H9 (cell line): ENCODE measurements at regions not wholly inside any gene's neighbourhood (a gene's known extent, or its start where the extent isn't known, plus 50 kb on each side); places are given as distances from the start of the nearest gene placed in this dataset.

Experiments
- DNase-seq: peaks from one replicate; pipeline ENCODE4 v3.0.0-alpha.2; 2017
- H2AFZ ChIP-seq: one replicate; pipeline ENCODE4 v1.6.1; 2013; ENCODE audit warnings: mild to moderate bottlenecking, low read length, control low read depth, moderate library complexity
- H2AK5ac ChIP-seq: 2 replicates; pipeline ENCODE4 v1.6.1; 2013; ENCODE audit warnings: low read length, control low read depth, mixed read lengths; ENCODE audit not compliant: insufficient read length
- H2BK120ac ChIP-seq: one replicate; pipeline ENCODE4 v1.6.1; 2013; ENCODE audit warnings: low read depth, mild to moderate bottlenecking, low read length, control low read depth, inconsistent platforms; ENCODE audit not compliant: poor library complexity, severe bottlenecking
- H2BK12ac ChIP-seq: 2 replicates; pipeline ENCODE4 v1.6.1; 2013; ENCODE audit warnings: low read length, control low read depth, mixed read lengths, low read depth; ENCODE audit not compliant: insufficient read length
- H2BK15ac ChIP-seq: 2 replicates; pipeline ENCODE4 v1.6.1; 2013; ENCODE audit warnings: low read depth, low read length, control low read depth
- H2BK20ac ChIP-seq: one replicate; pipeline ENCODE4 v1.6.1; 2013; ENCODE audit warnings: low read depth, mild to moderate bottlenecking, low read length, control low read depth, inconsistent platforms; ENCODE audit not compliant: poor library complexity, severe bottlenecking
- H2BK5ac ChIP-seq: 2 replicates; pipeline ENCODE4 v1.6.1; 2013; ENCODE audit warnings: low read length, control low read depth, mixed read lengths; ENCODE audit not compliant: insufficient read length
- H3K14ac ChIP-seq: 2 replicates; pipeline ENCODE4 v1.6.1; 2013; ENCODE audit warnings: low read length, control low read depth; ENCODE audit not compliant: insufficient read depth
- H3K18ac ChIP-seq: 2 replicates; pipeline ENCODE4 v1.6.1; 2013; ENCODE audit warnings: low read depth, mild to moderate bottlenecking, mixed read lengths, low read length, control low read depth; ENCODE audit not compliant: insufficient read length
- H3K23ac ChIP-seq: 2 replicates; pipeline ENCODE4 v1.6.1; 2013; ENCODE audit warnings: low read length, control low read depth, mixed read lengths, low read depth; ENCODE audit not compliant: insufficient read length
- H3K23me2 ChIP-seq: 2 replicates; pipeline ENCODE4 v1.6.1; 2013; ENCODE audit warnings: low read depth, mild to moderate bottlenecking, mixed read lengths, low read length, control low read depth; ENCODE audit not compliant: insufficient read length, poor library complexity, severe bottlenecking
- H3K27ac ChIP-seq: 2 replicates; pipeline ENCODE4 v1.5.1; 2013; ENCODE audit warnings: low read length, control low read depth, mixed read lengths, low read depth; ENCODE audit not compliant: insufficient read length
- H3K27me3 ChIP-seq: 2 replicates; pipeline ENCODE4 v1.6.1; 2013; ENCODE audit warnings: low read length, control low read depth, inconsistent platforms; ENCODE audit not compliant: insufficient read depth
- H3K4ac ChIP-seq: 2 replicates; pipeline ENCODE4 v1.6.1; 2013; ENCODE audit warnings: low read depth, mild to moderate bottlenecking, control low read depth, inconsistent platforms, low read length, moderate library complexity
- H3K4me1 ChIP-seq: 2 replicates; pipeline ENCODE4 v1.6.1; 2013; ENCODE audit warnings: low read length, control low read depth, inconsistent platforms; ENCODE audit not compliant: insufficient read depth
- H3K4me2 ChIP-seq: 2 replicates; pipeline ENCODE4 v1.6.1; 2013; ENCODE audit warnings: low read length, control low read depth, mixed read lengths; ENCODE audit not compliant: insufficient read length, insufficient read depth
- H3K56ac ChIP-seq: 2 replicates; pipeline ENCODE4 v1.6.1; 2013; ENCODE audit warnings: low read depth, mild to moderate bottlenecking, mixed read lengths, low read length, control low read depth; ENCODE audit not compliant: insufficient read length
- H3K79me1 ChIP-seq: 2 replicates; pipeline ENCODE4 v1.6.1; 2013; ENCODE audit warnings: low read depth, mild to moderate bottlenecking, moderate library complexity, low read length, control low read depth, inconsistent platforms; ENCODE audit not compliant: insufficient read depth, poor library complexity, severe bottlenecking
- H3K79me2 ChIP-seq: 2 replicates; pipeline ENCODE4 v1.6.1; 2013; ENCODE audit warnings: low read length, control low read depth, inconsistent platforms; ENCODE audit not compliant: insufficient read depth
- H3K9ac ChIP-seq: 2 replicates; pipeline ENCODE4 v1.6.1; 2013; ENCODE audit warnings: low read length, control low read depth, mixed read lengths; ENCODE audit not compliant: insufficient read length; ENCODE audit errors: extremely low read depth
- H3K9me3 ChIP-seq: one replicate; pipeline ENCODE4 v1.6.1; 2013; ENCODE audit warnings: low read depth, low read length, inconsistent platforms; ENCODE audit not compliant: control insufficient read depth
- H3T11ph ChIP-seq: one replicate; pipeline ENCODE4 v1.6.1; 2013; ENCODE audit warnings: mild to moderate bottlenecking, low read length, control low read depth, inconsistent platforms
- H4K20me1 ChIP-seq: one replicate; pipeline ENCODE4 v1.6.1; 2013; ENCODE audit not compliant: control insufficient read depth, insufficient read length, insufficient read depth
- H4K5ac ChIP-seq: 2 replicates; pipeline ENCODE4 v1.6.1; 2013; ENCODE audit warnings: low read depth, mild to moderate bottlenecking, mixed read lengths, low read length, control low read depth; ENCODE audit not compliant: insufficient read length
- H4K8ac ChIP-seq: replicated peaks from 2 replicates; pipeline ENCODE4 v1.6.1; 2013; ENCODE audit warnings: low read length, control low read depth, mixed read lengths, low read depth; ENCODE audit not compliant: insufficient read length
- H4K91ac ChIP-seq: 2 replicates; pipeline ENCODE4 v1.6.1; 2013; ENCODE audit warnings: low read depth, mild to moderate bottlenecking, moderate library complexity, mixed read lengths, low read length, control low read depth; ENCODE audit not compliant: insufficient read length
- H3K27ac Mint-ChIP-seq, 3 experiments: 2 replicates in 2 of 3; 3 replicates in 1 of 3; pipeline ENCODE4 v1.8.0; 2020 to 2021; ENCODE audit warnings: mixed read lengths in 3 of 3, mild to moderate bottlenecking in 1 of 3, moderate library complexity in 1 of 3
- H3K27me3 Mint-ChIP-seq: 2 replicates; pipeline ENCODE4 v1.8.0; 2021; ENCODE audit warnings: low read depth, mild to moderate bottlenecking, moderate library complexity, mixed read lengths
- H3K36me3 Mint-ChIP-seq, 3 experiments: 2 replicates in 2 of 3; 3 replicates in 1 of 3; pipeline ENCODE4 v1.8.0; 2020 to 2021; ENCODE audit warnings: low read depth in 3 of 3, mixed read lengths in 3 of 3; ENCODE audit not compliant: insufficient read depth in 1 of 3
- H3K4me1 Mint-ChIP-seq, 2 experiments: 2 replicates each; pipeline ENCODE4 v1.8.0; 2020; ENCODE audit warnings: mixed read lengths in 2 of 2
- H3K4me3 Mint-ChIP-seq, 2 experiments: 2 replicates in 1 of 2; 3 replicates in 1 of 2; pipeline ENCODE4 v1.8.0; 2020 to 2021; ENCODE audit warnings: mild to moderate bottlenecking in 2 of 2, mixed read lengths in 2 of 2, moderate library complexity in 1 of 2
- H3K9me3 Mint-ChIP-seq, 2 experiments: 2 replicates in 1 of 2; 3 replicates in 1 of 2; pipeline ENCODE4 v1.8.0; 2020; ENCODE audit warnings: mild to moderate bottlenecking in 2 of 2, mixed read lengths in 2 of 2, moderate library complexity in 1 of 2
- WGBS: extraction: QIAGEN DNeasy Blood & Tissue Kit; methylation state at CpG from one replicate; pipeline ENCODE4 v1.1.7; 2013; ENCODE audit warnings: missing lambda C conversion rate, low lambda C conversion rate, mixed read lengths; ENCODE audit not compliant: insufficient read length; ENCODE audit errors: extremely low coverage; 5-methylcytosine and 5-hydroxymethylcytosine counted together
- TF ChIP-seq, protein P1 (sequence below): fragments of 200-600 bp; sonication (generic); conservative IDR thresholded peaks from 3 replicates; pipeline ENCODE4 v1.8.0; 2021; ENCODE audit warnings: antibody characterized with exemption, mild to moderate bottlenecking

DNA sequence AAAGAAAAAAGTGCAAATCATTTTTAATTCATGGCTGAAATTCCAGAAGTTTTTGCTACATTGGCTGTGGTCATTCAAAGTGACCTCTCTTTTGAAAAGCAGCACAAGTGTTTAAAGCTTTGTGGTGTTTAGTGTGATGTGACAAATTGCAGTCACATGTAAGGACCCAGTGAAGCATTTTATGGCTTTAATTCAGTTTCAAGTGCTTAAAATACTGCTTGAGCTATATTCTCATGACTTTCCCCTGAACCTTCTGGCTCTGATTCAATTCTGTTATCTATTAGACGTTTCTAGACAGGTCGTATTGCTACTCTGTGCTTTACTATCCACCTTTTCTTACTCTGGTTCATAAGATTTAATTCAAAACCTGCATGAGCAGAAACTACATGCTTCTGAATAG is 105.8 kb downstream of the FAT4 start:
- Histone ChIP-seq H2BK15ac (no peak overlapping the region), H3K18ac (no peak overlapping the region), H2AK5ac (no peak overlapping the region), H3K56ac (no peak overlapping the region), H3K79me1 (no peaks in the 10 kb centered on the region), H2AFZ (no peak overlapping the region), H2BK120ac (no peak overlapping the region), H3K4me1 (no peaks in the 10 kb centered on the region), H2BK12ac (no peak overlapping the region), H4K8ac (no peak overlapping the region), H3K4me2 (no peak overlapping the region), H3K23me2 (no peaks in the 10 kb centered on the region), H2BK5ac (no peak overlapping the region), H3K14ac (no peak overlapping the region), H2BK20ac (no peak overlapping the region), H3K79me2 (no peaks in the 10 kb centered on the region), H4K91ac (no peak overlapping the region), H3K9ac (no peak overlapping the region), H3K27me3 (no peaks in the 10 kb centered on the region), H4K20me1 (no peaks in the 10 kb centered on the region), H3K9me3 (no peaks in the 10 kb centered on the region), H3T11ph (no peak overlapping the region), H3K23ac (no peak overlapping the region), H3K27ac (no peak overlapping the region), H3K4ac (no peak overlapping the region), H4K5ac (no peak overlapping the region)
- no peak overlapping the region for H3K27ac Mint-ChIP-seq
- no peaks in the 10 kb centered on the region for H3K4me1 Mint-ChIP-seq
- DNase-seq = no peak
- peaks cover 15 to 26% (median 20%) of the 10 kb centered on the region in 3 experiments; a peak in 6 of 7 replicates for H3K36me3 Mint-ChIP-seq
- no CpG with 5 or more reads among the region's 2 CpGs for WGBS
- H3K27me3 Mint-ChIP-seq = no peaks in the 10 kb centered on the region
- H3K9me3 Mint-ChIP-seq = peaks cover 9 to 16% of the 10 kb centered on the region in 2 experiments
- TF ChIP-seq, protein P1, sequence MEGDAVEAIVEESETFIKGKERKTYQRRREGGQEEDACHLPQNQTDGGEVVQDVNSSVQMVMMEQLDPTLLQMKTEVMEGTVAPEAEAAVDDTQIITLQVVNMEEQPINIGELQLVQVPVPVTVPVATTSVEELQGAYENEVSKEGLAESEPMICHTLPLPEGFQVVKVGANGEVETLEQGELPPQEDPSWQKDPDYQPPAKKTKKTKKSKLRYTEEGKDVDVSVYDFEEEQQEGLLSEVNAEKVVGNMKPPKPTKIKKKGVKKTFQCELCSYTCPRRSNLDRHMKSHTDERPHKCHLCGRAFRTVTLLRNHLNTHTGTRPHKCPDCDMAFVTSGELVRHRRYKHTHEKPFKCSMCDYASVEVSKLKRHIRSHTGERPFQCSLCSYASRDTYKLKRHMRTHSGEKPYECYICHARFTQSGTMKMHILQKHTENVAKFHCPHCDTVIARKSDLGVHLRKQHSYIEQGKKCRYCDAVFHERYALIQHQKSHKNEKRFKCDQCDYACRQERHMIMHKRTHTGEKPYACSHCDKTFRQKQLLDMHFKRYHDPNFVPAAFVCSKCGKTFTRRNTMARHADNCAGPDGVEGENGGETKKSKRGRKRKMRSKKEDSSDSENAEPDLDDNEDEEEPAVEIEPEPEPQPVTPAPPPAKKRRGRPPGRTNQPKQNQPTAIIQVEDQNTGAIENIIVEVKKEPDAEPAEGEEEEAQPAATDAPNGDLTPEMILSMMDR = no peak
- no peak overlapping the region for H3K4me3 Mint-ChIP-seq
